H9 (cell line): ENCODE measurements at regions not wholly inside any gene's neighbourhood (a gene's known extent, or its start where the extent isn't known, plus 50 kb on each side); places are given as distances from the start of the nearest gene placed in this dataset.

Source experiments
- DNase-seq: peaks from one replicate; pipeline ENCODE4 v3.0.0-alpha.2; 2017
- H2AFZ ChIP-seq: one replicate; pipeline ENCODE4 v1.6.1; 2013; ENCODE audit warnings: mild to moderate bottlenecking, low read length, control low read depth, moderate library complexity
- H2AK5ac ChIP-seq: 2 replicates; pipeline ENCODE4 v1.6.1; 2013; ENCODE audit warnings: low read length, control low read depth, mixed read lengths; ENCODE audit not compliant: insufficient read length
- H2BK120ac ChIP-seq: one replicate; pipeline ENCODE4 v1.6.1; 2013; ENCODE audit warnings: low read depth, mild to moderate bottlenecking, low read length, control low read depth, inconsistent platforms; ENCODE audit not compliant: poor library complexity, severe bottlenecking
- H2BK12ac ChIP-seq: 2 replicates; pipeline ENCODE4 v1.6.1; 2013; ENCODE audit warnings: low read length, control low read depth, mixed read lengths, low read depth; ENCODE audit not compliant: insufficient read length
- H2BK15ac ChIP-seq: 2 replicates; pipeline ENCODE4 v1.6.1; 2013; ENCODE audit warnings: low read depth, low read length, control low read depth
- H2BK20ac ChIP-seq: one replicate; pipeline ENCODE4 v1.6.1; 2013; ENCODE audit warnings: low read depth, mild to moderate bottlenecking, low read length, control low read depth, inconsistent platforms; ENCODE audit not compliant: poor library complexity, severe bottlenecking
- H2BK5ac ChIP-seq: 2 replicates; pipeline ENCODE4 v1.6.1; 2013; ENCODE audit warnings: low read length, control low read depth, mixed read lengths; ENCODE audit not compliant: insufficient read length
- H3K14ac ChIP-seq: 2 replicates; pipeline ENCODE4 v1.6.1; 2013; ENCODE audit warnings: low read length, control low read depth; ENCODE audit not compliant: insufficient read depth
- H3K18ac ChIP-seq: 2 replicates; pipeline ENCODE4 v1.6.1; 2013; ENCODE audit warnings: low read depth, mild to moderate bottlenecking, mixed read lengths, low read length, control low read depth; ENCODE audit not compliant: insufficient read length
- H3K23ac ChIP-seq: 2 replicates; pipeline ENCODE4 v1.6.1; 2013; ENCODE audit warnings: low read length, control low read depth, mixed read lengths, low read depth; ENCODE audit not compliant: insufficient read length
- H3K23me2 ChIP-seq: 2 replicates; pipeline ENCODE4 v1.6.1; 2013; ENCODE audit warnings: low read depth, mild to moderate bottlenecking, mixed read lengths, low read length, control low read depth; ENCODE audit not compliant: insufficient read length, poor library complexity, severe bottlenecking
- H3K27ac ChIP-seq: 2 replicates; pipeline ENCODE4 v1.5.1; 2013; ENCODE audit warnings: low read length, control low read depth, mixed read lengths, low read depth; ENCODE audit not compliant: insufficient read length
- H3K27me3 ChIP-seq: 2 replicates; pipeline ENCODE4 v1.6.1; 2013; ENCODE audit warnings: low read length, control low read depth, inconsistent platforms; ENCODE audit not compliant: insufficient read depth
- H3K4ac ChIP-seq: 2 replicates; pipeline ENCODE4 v1.6.1; 2013; ENCODE audit warnings: low read depth, mild to moderate bottlenecking, control low read depth, inconsistent platforms, low read length, moderate library complexity
- H3K4me1 ChIP-seq: 2 replicates; pipeline ENCODE4 v1.6.1; 2013; ENCODE audit warnings: low read length, control low read depth, inconsistent platforms; ENCODE audit not compliant: insufficient read depth
- H3K4me2 ChIP-seq: 2 replicates; pipeline ENCODE4 v1.6.1; 2013; ENCODE audit warnings: low read length, control low read depth, mixed read lengths; ENCODE audit not compliant: insufficient read length, insufficient read depth
- H3K56ac ChIP-seq: 2 replicates; pipeline ENCODE4 v1.6.1; 2013; ENCODE audit warnings: low read depth, mild to moderate bottlenecking, mixed read lengths, low read length, control low read depth; ENCODE audit not compliant: insufficient read length
- H3K79me1 ChIP-seq: 2 replicates; pipeline ENCODE4 v1.6.1; 2013; ENCODE audit warnings: low read depth, mild to moderate bottlenecking, moderate library complexity, low read length, control low read depth, inconsistent platforms; ENCODE audit not compliant: insufficient read depth, poor library complexity, severe bottlenecking
- H3K79me2 ChIP-seq: 2 replicates; pipeline ENCODE4 v1.6.1; 2013; ENCODE audit warnings: low read length, control low read depth, inconsistent platforms; ENCODE audit not compliant: insufficient read depth
- H3K9ac ChIP-seq: 2 replicates; pipeline ENCODE4 v1.6.1; 2013; ENCODE audit warnings: low read length, control low read depth, mixed read lengths; ENCODE audit not compliant: insufficient read length; ENCODE audit errors: extremely low read depth
- H3K9me3 ChIP-seq: one replicate; pipeline ENCODE4 v1.6.1; 2013; ENCODE audit warnings: low read depth, low read length, inconsistent platforms; ENCODE audit not compliant: control insufficient read depth
- H3T11ph ChIP-seq: one replicate; pipeline ENCODE4 v1.6.1; 2013; ENCODE audit warnings: mild to moderate bottlenecking, low read length, control low read depth, inconsistent platforms
- H4K20me1 ChIP-seq: one replicate; pipeline ENCODE4 v1.6.1; 2013; ENCODE audit not compliant: control insufficient read depth, insufficient read length, insufficient read depth
- H4K5ac ChIP-seq: 2 replicates; pipeline ENCODE4 v1.6.1; 2013; ENCODE audit warnings: low read depth, mild to moderate bottlenecking, mixed read lengths, low read length, control low read depth; ENCODE audit not compliant: insufficient read length
- H4K8ac ChIP-seq: replicated peaks from 2 replicates; pipeline ENCODE4 v1.6.1; 2013; ENCODE audit warnings: low read length, control low read depth, mixed read lengths, low read depth; ENCODE audit not compliant: insufficient read length
- H4K91ac ChIP-seq: 2 replicates; pipeline ENCODE4 v1.6.1; 2013; ENCODE audit warnings: low read depth, mild to moderate bottlenecking, moderate library complexity, mixed read lengths, low read length, control low read depth; ENCODE audit not compliant: insufficient read length
- H3K27ac Mint-ChIP-seq, 3 experiments: 2 replicates in 2 of 3; 3 replicates in 1 of 3; pipeline ENCODE4 v1.8.0; 2020 to 2021; ENCODE audit warnings: mixed read lengths in 3 of 3, mild to moderate bottlenecking in 1 of 3, moderate library complexity in 1 of 3
- H3K27me3 Mint-ChIP-seq: 2 replicates; pipeline ENCODE4 v1.8.0; 2021; ENCODE audit warnings: low read depth, mild to moderate bottlenecking, moderate library complexity, mixed read lengths
- H3K36me3 Mint-ChIP-seq, 3 experiments: 2 replicates in 2 of 3; 3 replicates in 1 of 3; pipeline ENCODE4 v1.8.0; 2020 to 2021; ENCODE audit warnings: low read depth in 3 of 3, mixed read lengths in 3 of 3; ENCODE audit not compliant: insufficient read depth in 1 of 3
- H3K4me1 Mint-ChIP-seq, 2 experiments: 2 replicates each; pipeline ENCODE4 v1.8.0; 2020; ENCODE audit warnings: mixed read lengths in 2 of 2
- H3K4me3 Mint-ChIP-seq, 2 experiments: 2 replicates in 1 of 2; 3 replicates in 1 of 2; pipeline ENCODE4 v1.8.0; 2020 to 2021; ENCODE audit warnings: mild to moderate bottlenecking in 2 of 2, mixed read lengths in 2 of 2, moderate library complexity in 1 of 2
- H3K9me3 Mint-ChIP-seq, 2 experiments: 2 replicates in 1 of 2; 3 replicates in 1 of 2; pipeline ENCODE4 v1.8.0; 2020; ENCODE audit warnings: mild to moderate bottlenecking in 2 of 2, mixed read lengths in 2 of 2, moderate library complexity in 1 of 2
- WGBS: extraction: QIAGEN DNeasy Blood & Tissue Kit; methylation state at CpG from one replicate; pipeline ENCODE4 v1.1.7; 2013; ENCODE audit warnings: missing lambda C conversion rate, low lambda C conversion rate, mixed read lengths; ENCODE audit not compliant: insufficient read length; ENCODE audit errors: extremely low coverage; 5-methylcytosine and 5-hydroxymethylcytosine counted together
- TF ChIP-seq, protein P1 (sequence below): fragments of 200-600 bp; sonication (generic); conservative IDR thresholded peaks from 3 replicates; pipeline ENCODE4 v1.8.0; 2021; ENCODE audit warnings: antibody characterized with exemption, mild to moderate bottlenecking

DNA sequence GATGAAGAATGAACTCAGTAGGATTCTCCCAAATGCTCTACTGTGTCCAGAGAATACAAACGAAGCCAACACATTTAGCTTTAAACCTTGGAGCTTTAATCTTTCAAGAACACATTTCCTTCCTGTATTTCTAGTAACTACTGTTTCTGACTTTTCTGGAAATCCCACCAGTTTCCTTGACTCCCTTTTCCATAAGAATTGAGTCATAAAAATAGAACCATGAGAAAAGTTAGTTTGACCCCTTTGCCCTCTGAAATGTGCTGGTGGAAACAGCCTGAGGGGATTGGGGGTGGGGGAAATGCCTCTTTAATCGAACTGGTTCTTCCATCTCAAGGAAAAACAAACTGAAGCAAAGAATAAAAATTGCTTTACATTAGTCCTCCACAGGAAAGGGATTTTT is 123.9 kb downstream of the TMEM17 start:
- H2AFZ ChIP-seq, result no peak overlapping the region
- no peaks in the 10 kb centered on the region; the same call in 1 of the 2 replicates for H3K27me3 Mint-ChIP-seq
- H2AK5ac ChIP-seq, result no peak overlapping the region

More for the DNA sequence above, 123.9 kb downstream of the TMEM17 start:
- no peak overlapping the region for H2BK20ac ChIP-seq
- no peaks in the 10 kb centered on the region for H4K20me1 ChIP-seq
- H3K56ac ChIP-seq, result no peak overlapping the region
- H3K9me3 ChIP-seq, result no peaks in the 10 kb centered on the region
- no peak for DNase-seq
- H2BK5ac ChIP-seq, result no peak overlapping the region
- no CpG with 5 or more reads among the region's 2 CpGs for WGBS
- no peak overlapping the region for H3K18ac ChIP-seq
- H3K23me2 ChIP-seq, result no peaks in the 10 kb centered on the region
- no peak overlapping the region for H3K4me2 ChIP-seq
- no peak overlapping the region for H4K91ac ChIP-seq
- H3K9me3 Mint-ChIP-seq, result peaks cover 10 to 16% of the 10 kb centered on the region in 2 experiments
- no peak overlapping the region for H3K27ac ChIP-seq
- no peak overlapping the region for H3K4me3 Mint-ChIP-seq
- H3K36me3 Mint-ChIP-seq, result peaks cover 2 to 28% (median 15%) of the 10 kb centered on the region in 3 experiments; a peak in 5 of 7 replicates
- H3K14ac ChIP-seq, result no peak overlapping the region
- no peak overlapping the region for H3K4ac ChIP-seq
- peak overlapping the region in 1 of 3 experiments; percentile 78; a peak in 1 of 7 replicates for H3K27ac Mint-ChIP-seq
- no peak overlapping the region for H2BK120ac ChIP-seq
- no peak overlapping the region for H3K23ac ChIP-seq
- peaks cover 15 to 28% of the 10 kb centered on the region in 2 experiments for H3K4me1 Mint-ChIP-seq
- no peak overlapping the region for H2BK12ac ChIP-seq
- H3K79me1 ChIP-seq, result no peaks in the 10 kb centered on the region
- peaks cover 4% of the 10 kb centered on the region; the same call in 1 of the 2 replicates for H3K4me1 ChIP-seq
- no peak overlapping the region for H3T11ph ChIP-seq
- H3K27me3 ChIP-seq, result no peaks in the 10 kb centered on the region
- TF ChIP-seq, protein P1, sequence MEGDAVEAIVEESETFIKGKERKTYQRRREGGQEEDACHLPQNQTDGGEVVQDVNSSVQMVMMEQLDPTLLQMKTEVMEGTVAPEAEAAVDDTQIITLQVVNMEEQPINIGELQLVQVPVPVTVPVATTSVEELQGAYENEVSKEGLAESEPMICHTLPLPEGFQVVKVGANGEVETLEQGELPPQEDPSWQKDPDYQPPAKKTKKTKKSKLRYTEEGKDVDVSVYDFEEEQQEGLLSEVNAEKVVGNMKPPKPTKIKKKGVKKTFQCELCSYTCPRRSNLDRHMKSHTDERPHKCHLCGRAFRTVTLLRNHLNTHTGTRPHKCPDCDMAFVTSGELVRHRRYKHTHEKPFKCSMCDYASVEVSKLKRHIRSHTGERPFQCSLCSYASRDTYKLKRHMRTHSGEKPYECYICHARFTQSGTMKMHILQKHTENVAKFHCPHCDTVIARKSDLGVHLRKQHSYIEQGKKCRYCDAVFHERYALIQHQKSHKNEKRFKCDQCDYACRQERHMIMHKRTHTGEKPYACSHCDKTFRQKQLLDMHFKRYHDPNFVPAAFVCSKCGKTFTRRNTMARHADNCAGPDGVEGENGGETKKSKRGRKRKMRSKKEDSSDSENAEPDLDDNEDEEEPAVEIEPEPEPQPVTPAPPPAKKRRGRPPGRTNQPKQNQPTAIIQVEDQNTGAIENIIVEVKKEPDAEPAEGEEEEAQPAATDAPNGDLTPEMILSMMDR, result no peak
- H4K8ac ChIP-seq, result no peak overlapping the region
- no peak overlapping the region for H4K5ac ChIP-seq
- H2BK15ac ChIP-seq, result no peak overlapping the region
- no peaks in the 10 kb centered on the region for H3K79me2 ChIP-seq
- no peak overlapping the region for H3K9ac ChIP-seq
